ENCODE measurements at regions not wholly inside any gene's neighbourhood (a gene's known extent, or its start where the extent isn't known, plus 50 kb on each side); places are given as distances from the start of the nearest gene placed in this dataset.

DNA sequence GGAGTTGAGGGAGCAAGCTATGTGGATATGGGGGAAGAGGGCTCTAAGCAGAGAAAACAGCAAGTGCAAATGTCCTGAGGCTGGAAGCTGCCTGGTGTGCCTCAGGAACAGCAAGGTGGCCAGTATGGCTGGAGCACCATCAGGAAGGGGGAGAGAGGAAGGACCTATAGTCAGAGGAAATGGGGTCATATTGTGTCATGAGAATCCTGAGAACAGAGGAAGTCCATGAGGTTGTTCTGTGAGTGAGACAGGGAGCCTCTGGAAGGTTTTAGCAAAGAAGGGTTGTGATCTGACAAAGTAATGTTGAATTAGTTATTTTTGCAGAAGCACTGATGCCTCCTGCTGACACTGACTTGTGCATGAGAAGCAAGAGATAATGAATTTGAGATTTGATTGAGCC is 204.3 kb downstream of the PTEN start:
- no TSS peak for BruUV-seq (replicated peaks)
- RAD21 ChIA-PET (ENCODE audit: unreplicated experiment) = interaction anchor here (0.7 to 8.0 kb wide), 10 partner anchors 8 to 320 kb away, joined by 3 to 89 read pairs (median 8); partner anchors contain the start of genes KLLN and PTEN
- Histone ChIP-seq H3K4me2 (ENCODE audit: control insufficient read depth, insufficient read depth) (no peak overlapping the region; the same call in 1 of the 2 replicates), H4K20me1 (ENCODE audit: control insufficient read depth, insufficient read depth) (no peaks in the 10 kb centered on the region), H3K27me3 (replicated peaks in 1 of 2; ENCODE audit: control insufficient read depth in 2 of 2, insufficient read depth in 2 of 2, low read length in 1 of 2) (no peaks in the 10 kb centered on the region), H3K27ac (ENCODE audit: control insufficient read depth, insufficient read depth) (peak overlapping the region; percentile 92), H3K9ac (ENCODE audit: control insufficient read depth, insufficient read depth, low read length) (no peak overlapping the region), H3K4me3 (no peak overlapping the region), H3K4me1 (ENCODE audit: control insufficient read depth, insufficient read depth, low read length) (peaks cover 94% of the 10 kb centered on the region), H2AFZ (ENCODE audit: control insufficient read depth, low read depth, low read length) (no peak overlapping the region), H3K79me2 (ENCODE audit: control insufficient read depth, insufficient read depth, low read length) (no peaks in the 10 kb centered on the region), H3K36me3 (ENCODE audit: control insufficient read depth in 2 of 2, insufficient read depth in 2 of 2, low read length in 1 of 2) (no peaks in the 10 kb centered on the region), H3K9me3 (replicated peaks; ENCODE audit: control insufficient read depth, insufficient read depth, low read length) (no peaks in the 10 kb centered on the region)
- TF ChIP-seq SIN3A (IDR thresholded peaks at IDR 0.05; ENCODE audit: low read depth, low read length) (no peak), RAD21 (IDR thresholded peaks at IDR 0.05; ENCODE audit: insufficient read depth, low read depth, low read length) (0 out of 2 replicates have a peak, but pooled peaks have one; percentile 0)
- in situ Hi-C loops (cut with MboI) (loop anchor here (10.0 kb wide), 1 partner anchor 203 kb away; the partner anchor contains the start of genes KLLN and PTEN), intact Hi-C loops (cut with micrococcal nuclease; ENCODE audit: unreplicated experiment) (loop anchor here (5.0 kb wide), 1 partner anchor 100 kb away; no protein-coding TSS in a partner anchor)
- CTCF ChIA-PET = interaction anchor here (0.6 to 6.5 kb wide), 10 partner anchors 10 to 478 kb away, joined by 3 to 36 read pairs (median 4); no protein-coding TSS in a partner anchor
- SMC1A ChIA-PET (ENCODE audit: uncharacterized antibody, unreplicated experiment) = interaction anchor here (0.6 to 19.3 kb wide), 15 partner anchors 11 to 410 kb away, joined by 3 to 229 read pairs (median 4); partner anchors contain the start of genes KLLN and PTEN
- ATAC-seq (no peak), DNase-seq (ENCODE audit: low read depth, low spot score) (no peak), FAIRE-seq (no peak)
- POLR2A ChIA-PET = interaction anchor here (1.5 kb wide), 2 partner anchors 24 to 138 kb away, joined by 3 to 6 read pairs; no protein-coding TSS in a partner anchor

DNA sequence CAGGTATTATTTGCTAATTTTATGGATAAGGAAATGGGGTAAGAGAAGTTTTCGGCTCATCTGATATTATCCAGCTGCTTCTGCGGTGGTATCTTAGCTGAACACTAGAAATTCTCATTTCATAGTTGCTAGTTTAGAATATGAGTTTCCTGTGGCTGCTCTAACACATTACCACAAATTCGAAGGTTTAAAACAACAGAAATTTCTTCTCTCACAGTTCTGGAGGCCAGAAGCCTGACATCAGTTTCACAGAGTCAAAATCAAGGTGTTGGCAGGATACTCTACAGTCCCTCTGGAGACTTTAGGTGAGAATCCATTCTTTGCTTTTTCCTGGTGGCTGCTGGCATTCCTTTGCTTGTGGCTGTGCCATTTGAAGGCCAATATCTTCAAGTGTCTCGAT is 205.9 kb downstream of the PTEN start:
- in situ Hi-C loops (cut with MboI) = loop anchor here (10.0 kb wide), 1 partner anchor 205 kb away; the partner anchor contains the start of genes KLLN and PTEN
- ChIA-PET CTCF (interaction anchor here (0.8 to 6.5 kb wide), 4 partner anchors 23 to 218 kb away, joined by 3 to 36 read pairs (median 3); no protein-coding TSS in a partner anchor), POLR2A (interaction anchor here (1.5 to 2.4 kb wide), 2 partner anchors 22 to 207 kb away, joined by 6 read pairs; no protein-coding TSS in a partner anchor), RAD21 (ENCODE audit: unreplicated experiment) (interaction anchor here (0.8 to 8.0 kb wide), 10 partner anchors 8 to 320 kb away, joined by 3 to 89 read pairs (median 8); partner anchors contain the start of genes KLLN and PTEN), SMC1A (ENCODE audit: uncharacterized antibody, unreplicated experiment) (interaction anchor here (0.6 to 19.3 kb wide), 17 partner anchors 10 to 322 kb away, joined by 3 to 229 read pairs (median 5); partner anchors contain the start of genes KLLN and PTEN)
- H3K9ac ChIP-seq (ENCODE audit: control insufficient read depth, insufficient read depth, low read length) = peak overlapping the region; percentile 0; the same call in 1 of the 2 replicates
- 17% methylated on average over 4 of the region's 4 CpGs for WGBS (ENCODE audit: insufficient coverage, insufficient replicate concordance, low lambda C conversion rate, missing lambda C conversion rate)
- H2AFZ ChIP-seq (ENCODE audit: control insufficient read depth, low read depth, low read length) = no peak overlapping the region
- H3K27me3 ChIP-seq (replicated peaks in 1 of 2; ENCODE audit: control insufficient read depth in 2 of 2, insufficient read depth in 2 of 2, low read length in 1 of 2) = no peaks in the 10 kb centered on the region
- intact Hi-C loops (cut with micrococcal nuclease; ENCODE audit: unreplicated experiment) = loop anchor here (5.0 kb wide), 1 partner anchor 102 kb away; no protein-coding TSS in a partner anchor
- DNase-seq (ENCODE audit: low read depth, low spot score) = no peak
- ATAC-seq = peak; percentile 13
- FAIRE-seq = no peak
- H3K4me3 ChIP-seq = peak overlapping the region; percentile 23; the same call in 1 of the 2 replicates
- peaks cover 78% of the 10 kb centered on the region for H3K4me1 ChIP-seq (ENCODE audit: control insufficient read depth, insufficient read depth, low read length)
- BruUV-seq (replicated peaks) = no TSS peak
- peak overlapping the region; percentile 79; the same call in 1 of the 2 replicates for H3K4me2 ChIP-seq (ENCODE audit: control insufficient read depth, insufficient read depth)
- no peaks in the 10 kb centered on the region for H3K9me3 ChIP-seq (replicated peaks; ENCODE audit: control insufficient read depth, insufficient read depth, low read length)
- H3K36me3 ChIP-seq (ENCODE audit: control insufficient read depth in 2 of 2, insufficient read depth in 2 of 2, low read length in 1 of 2) = no peaks in the 10 kb centered on the region
- peak overlapping the region; percentile 73 for H3K27ac ChIP-seq (ENCODE audit: control insufficient read depth, insufficient read depth)
- H3K79me2 ChIP-seq (ENCODE audit: control insufficient read depth, insufficient read depth, low read length) = no peaks in the 10 kb centered on the region
- no peaks in the 10 kb centered on the region for H4K20me1 ChIP-seq (ENCODE audit: control insufficient read depth, insufficient read depth)
- TF ChIP-seq, protein P1, sequence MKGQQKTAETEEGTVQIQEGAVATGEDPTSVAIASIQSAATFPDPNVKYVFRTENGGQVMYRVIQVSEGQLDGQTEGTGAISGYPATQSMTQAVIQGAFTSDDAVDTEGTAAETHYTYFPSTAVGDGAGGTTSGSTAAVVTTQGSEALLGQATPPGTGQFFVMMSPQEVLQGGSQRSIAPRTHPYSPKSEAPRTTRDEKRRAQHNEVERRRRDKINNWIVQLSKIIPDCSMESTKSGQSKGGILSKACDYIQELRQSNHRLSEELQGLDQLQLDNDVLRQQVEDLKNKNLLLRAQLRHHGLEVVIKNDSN (IDR thresholded peaks at IDR 0.05; ENCODE audit: borderline replicate concordance, extremely low read length, insufficient read depth, low read depth, low read length) = no peak
- TF ChIP-seq, protein P2, sequence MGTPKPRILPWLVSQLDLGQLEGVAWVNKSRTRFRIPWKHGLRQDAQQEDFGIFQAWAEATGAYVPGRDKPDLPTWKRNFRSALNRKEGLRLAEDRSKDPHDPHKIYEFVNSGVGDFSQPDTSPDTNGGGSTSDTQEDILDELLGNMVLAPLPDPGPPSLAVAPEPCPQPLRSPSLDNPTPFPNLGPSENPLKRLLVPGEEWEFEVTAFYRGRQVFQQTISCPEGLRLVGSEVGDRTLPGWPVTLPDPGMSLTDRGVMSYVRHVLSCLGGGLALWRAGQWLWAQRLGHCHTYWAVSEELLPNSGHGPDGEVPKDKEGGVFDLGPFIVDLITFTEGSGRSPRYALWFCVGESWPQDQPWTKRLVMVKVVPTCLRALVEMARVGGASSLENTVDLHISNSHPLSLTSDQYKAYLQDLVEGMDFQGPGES (IDR thresholded peaks at IDR 0.05) = no peak
- TF ChIP-seq CBX5 (IDR thresholded peaks at IDR 0.05; ENCODE audit: low read depth) (no peak), NR2C2 (IDR thresholded peaks at IDR 0.05; ENCODE audit: borderline replicate concordance, control insufficient read depth, insufficient read length, low read depth) (no peak), ZNF622 (IDR thresholded peaks at IDR 0.05) (no peak), MEF2B (IDR thresholded peaks at IDR 0.05; ENCODE audit: partially characterized antibody, poor library complexity, severe bottlenecking) (no peak), ZSCAN29 (IDR thresholded peaks at IDR 0.05) (no peak), RUNX3 (IDR thresholded peaks at IDR 0.05; ENCODE audit: low read length) (peak; percentile 84), GABPA (IDR thresholded peaks at IDR 0.05; ENCODE audit: low read depth) (no peak), EGR1 (IDR thresholded peaks at IDR 0.05; ENCODE audit: borderline replicate concordance in 1 of 2, low read depth in 2 of 2, low read length in 2 of 2) (no peak), RB1 (IDR thresholded peaks at IDR 0.05; ENCODE audit: borderline replicate concordance) (no peak), CEBPB (IDR thresholded peaks at IDR 0.05; ENCODE audit: borderline replicate concordance in 1 of 2, low read depth in 2 of 2, low read length in 2 of 2) (0 out of 4 replicates have a peak, but pooled peaks of 1 of the 2 experiments have one; percentile 59), SP1 (IDR thresholded peaks at IDR 0.05; ENCODE audit: low read depth, low read length) (no peak)

Measured in GM12878 (cell line).